ENCODE measurements at regions not wholly inside any gene's neighbourhood (a gene's known extent, or its start where the extent isn't known, plus 50 kb on each side); places are given as distances from the start of the nearest gene placed in this dataset.

- TF ChIP-seq ZNF384 (IDR thresholded peaks at IDR 0.05) (no peak), FOXA1 (IDR thresholded peaks at IDR 0.05) (no peak), FOXK2 (IDR thresholded peaks at IDR 0.05) (no peak), PKNOX1 (IDR thresholded peaks at IDR 0.05) (no peak), FOXM1 (IDR thresholded peaks at IDR 0.05; ENCODE audit: borderline replicate concordance) (no peak), L3MBTL2 (conservative IDR thresholded peaks at IDR 0.05) (no peak), SP1 (IDR thresholded peaks at IDR 0.05) (no peak), TARDBP (IDR thresholded peaks at IDR 0.05) (no peak), HDGF (IDR thresholded peaks at IDR 0.05; ENCODE audit: borderline replicate concordance) (no peak), BHLHE40 (IDR thresholded peaks at IDR 0.05; ENCODE audit: borderline replicate concordance) (no peak), ARNT (IDR thresholded peaks at IDR 0.05) (no peak), SUZ12 (IDR thresholded peaks at IDR 0.05) (no peak), ELF4 (IDR thresholded peaks at IDR 0.05) (no peak), NFRKB (IDR thresholded peaks at IDR 0.05) (no peak)
These were observed 185.1 kb upstream of the CSF3R start for GRCh38 chr1:36667836-36668235.
